RPMI8226 (cell line): ENCODE measurements at regions not wholly inside any gene's neighbourhood (a gene's known extent, or its start where the extent isn't known, plus 50 kb on each side); places are given as distances from the start of the nearest gene placed in this dataset.

Source experiments
- DNase-seq: peaks from one replicate; pipeline ENCODE4 v3.0.0-alpha.2; 2015

GRCh38 chr11:10618490-10618889, 50.0 kb upstream of the LYVE1 start:
- DNase-seq = no peak
